Mucosa of descending colon (tissue), 3 donors: ENCODE measurements at regions not wholly inside any gene's neighbourhood (a gene's known extent, or its start where the extent isn't known, plus 50 kb on each side); places are given as distances from the start of the nearest gene placed in this dataset.

ENCODE experiments used
- ATAC-seq: fragments of 200-7000 bp; cut with Tn5 transposase; one replicate; pipeline ENCODE4 v1.9.1; 2020; ENCODE audit warnings: mild to moderate bottlenecking, moderate library complexity
- DNase-seq, 3 donors: peaks; one replicate each; pipeline ENCODE4 v3.0.0-alpha.2; 2020
- H3K36me3 ChIP-seq: fragments of 200-600 bp; one replicate; pipeline ENCODE4 v1.8.0; 2021; ENCODE audit warnings: low read depth, mild to moderate bottlenecking
- H3K4me1 ChIP-seq: fragments of 200-600 bp; one replicate; pipeline ENCODE4 v1.8.0; 2021; ENCODE audit warnings: low read depth, mild to moderate bottlenecking
- H3K4me3 ChIP-seq: fragments of 200-600 bp; one replicate; pipeline ENCODE4 v1.8.0; 2021; ENCODE audit warnings: mild to moderate bottlenecking
- H3K9me3 ChIP-seq: fragments of 200-600 bp; one replicate; pipeline ENCODE4 v1.8.0; 2021; ENCODE audit warnings: mild to moderate bottlenecking
- intact Hi-C, 2 donors: fragments of 100-400 bp; cut with DNase I in 1 of 2; cut with micrococcal nuclease in 1 of 2; formaldehyde crosslinking; loops; one replicate each; pipeline versions ENCODE4 v1.11.0 to v1.11.1; 2022; cut with DNase I, micrococcal nuclease
- TF ChIP-seq, protein P1 (sequence below): fragments of 200-600 bp; IDR thresholded peaks from one replicate; pipeline ENCODE4 v1.8.0; 2022; ENCODE audit warnings: antibody characterized with exemption, mild to moderate bottlenecking
- donor health status: DM: no; HTN: no; CAD: no; lungs with moderate emphysema.
- donor health status: DM: no; HTN: no; CAD: no.
- donor health status: DM: no; HTN: yes; CAD: no.

DNA sequence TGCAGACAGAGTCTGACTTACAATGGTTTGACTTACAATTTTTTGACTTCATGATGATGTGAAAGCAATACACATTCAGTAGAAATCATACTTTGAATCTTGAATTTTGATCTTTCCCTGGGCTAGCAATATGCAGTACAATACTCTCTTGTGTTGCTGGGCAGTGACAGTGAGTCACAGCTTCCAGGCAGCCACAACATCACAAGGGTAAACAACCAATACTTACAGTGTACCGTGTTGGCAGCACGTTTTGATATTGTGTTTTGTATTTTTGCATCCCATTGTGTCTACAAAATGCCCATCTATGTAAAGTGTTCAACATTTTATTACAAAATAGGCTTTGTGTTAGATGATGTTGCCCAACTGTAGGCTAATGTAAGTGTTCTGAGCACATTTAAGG lies 150.9 kb downstream of the NTMT2 start:
- no peaks in the 10 kb centered on the region for H3K9me3 ChIP-seq
- TF ChIP-seq, protein P1, sequence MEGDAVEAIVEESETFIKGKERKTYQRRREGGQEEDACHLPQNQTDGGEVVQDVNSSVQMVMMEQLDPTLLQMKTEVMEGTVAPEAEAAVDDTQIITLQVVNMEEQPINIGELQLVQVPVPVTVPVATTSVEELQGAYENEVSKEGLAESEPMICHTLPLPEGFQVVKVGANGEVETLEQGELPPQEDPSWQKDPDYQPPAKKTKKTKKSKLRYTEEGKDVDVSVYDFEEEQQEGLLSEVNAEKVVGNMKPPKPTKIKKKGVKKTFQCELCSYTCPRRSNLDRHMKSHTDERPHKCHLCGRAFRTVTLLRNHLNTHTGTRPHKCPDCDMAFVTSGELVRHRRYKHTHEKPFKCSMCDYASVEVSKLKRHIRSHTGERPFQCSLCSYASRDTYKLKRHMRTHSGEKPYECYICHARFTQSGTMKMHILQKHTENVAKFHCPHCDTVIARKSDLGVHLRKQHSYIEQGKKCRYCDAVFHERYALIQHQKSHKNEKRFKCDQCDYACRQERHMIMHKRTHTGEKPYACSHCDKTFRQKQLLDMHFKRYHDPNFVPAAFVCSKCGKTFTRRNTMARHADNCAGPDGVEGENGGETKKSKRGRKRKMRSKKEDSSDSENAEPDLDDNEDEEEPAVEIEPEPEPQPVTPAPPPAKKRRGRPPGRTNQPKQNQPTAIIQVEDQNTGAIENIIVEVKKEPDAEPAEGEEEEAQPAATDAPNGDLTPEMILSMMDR = no peak
- H3K36me3 ChIP-seq = no peaks in the 10 kb centered on the region
- no peak overlapping the region for H3K4me3 ChIP-seq
- no peaks in the 10 kb centered on the region for H3K4me1 ChIP-seq
- intact Hi-C loops = no loop called here
- ATAC-seq (no peak), DNase-seq (no peak)

DNA sequence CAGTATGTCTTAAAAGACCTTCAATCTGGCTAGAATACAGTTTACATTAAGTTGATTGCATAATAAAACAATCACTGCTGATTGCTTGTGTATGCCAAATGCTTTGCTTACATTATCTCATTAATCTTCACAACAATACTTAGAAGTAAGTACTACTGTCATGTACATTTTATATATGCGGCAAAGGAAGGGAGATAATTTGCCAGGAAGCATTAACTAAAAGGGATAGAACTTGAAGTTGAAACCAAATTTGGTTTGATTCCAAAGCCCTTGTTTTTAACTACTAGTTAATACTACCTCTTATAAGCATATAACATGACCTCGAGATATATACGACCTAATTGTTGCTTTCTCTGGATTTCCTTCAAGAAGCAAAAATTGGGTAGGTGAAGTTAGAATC lies 155.8 kb downstream of the NTMT2 start:
- DNase-seq (no peak), ATAC-seq (no peak)
- Histone ChIP-seq H3K4me3 (no peak overlapping the region), H3K4me1 (no peaks in the 10 kb centered on the region), H3K36me3 (no peaks in the 10 kb centered on the region), H3K9me3 (no peaks in the 10 kb centered on the region)
- TF ChIP-seq, protein P1 = no peak
- intact Hi-C loops = no loop called here

- TF ChIP-seq, protein P1 = no peak
- ATAC-seq = no peak
- intact Hi-C loops = no loop called here
- H3K4me3 ChIP-seq = no peak overlapping the region
- no peak for DNase-seq
- H3K4me1 ChIP-seq = no peaks in the 10 kb centered on the region
- H3K36me3 ChIP-seq = no peaks in the 10 kb centered on the region
- H3K9me3 ChIP-seq = no peaks in the 10 kb centered on the region
Measured at GRCh38 chr1:170303034-170303433, 157.3 kb downstream of the NTMT2 start.

GRCh38 chr1:170305777-170306512 lies 160.2 kb downstream of the NTMT2 start:
- TF ChIP-seq, protein P1 = no peak
- intact Hi-C loops = no loop called here
- no peak for ATAC-seq

GRCh38 chr1:170306513-170306910 lies 160.8 kb downstream of the NTMT2 start:
- H3K36me3 ChIP-seq = no peaks in the 10 kb centered on the region
- no peaks in the 10 kb centered on the region for H3K4me1 ChIP-seq
- intact Hi-C loops = no loop called here
- TF ChIP-seq, protein P1 = no peak
- no peak overlapping the region for H3K4me3 ChIP-seq
- H3K9me3 ChIP-seq = no peaks in the 10 kb centered on the region
- DNase-seq (no peak), ATAC-seq (no peak)

More at GRCh38 chr1:170305777-170306512, 160.2 kb downstream of the NTMT2 start:
- H3K36me3 ChIP-seq = no peaks in the 10 kb centered on the region
- H3K4me1 ChIP-seq = no peaks in the 10 kb centered on the region
- H3K4me3 ChIP-seq = no peak overlapping the region
- no peak for DNase-seq
- no peaks in the 10 kb centered on the region for H3K9me3 ChIP-seq

DNA sequence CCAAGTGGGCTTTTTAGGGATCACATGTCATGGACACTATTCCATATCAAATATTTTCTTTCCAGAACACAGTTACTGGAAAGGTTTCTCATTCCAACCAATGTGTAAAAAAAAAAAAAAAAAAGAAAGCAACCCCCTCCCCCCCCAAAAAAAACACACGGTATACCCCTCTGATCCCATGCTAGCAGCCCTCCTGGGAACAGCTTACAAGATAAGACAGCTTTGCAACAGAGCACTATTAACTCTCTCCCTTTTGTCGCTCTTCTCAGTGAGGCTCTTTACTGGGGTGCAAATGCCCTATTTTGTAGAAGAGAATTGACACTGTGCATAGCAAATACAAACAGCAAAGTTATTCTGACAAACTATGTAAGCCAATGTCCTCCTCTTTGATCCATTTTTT lies 161.2 kb downstream of the NTMT2 start:
- no peak for DNase-seq
- intact Hi-C loops = no loop called here
- Histone ChIP-seq H3K4me1 (no peaks in the 10 kb centered on the region), H3K4me3 (no peak overlapping the region), H3K9me3 (no peaks in the 10 kb centered on the region), H3K36me3 (no peaks in the 10 kb centered on the region)
- TF ChIP-seq, protein P1 = no peak
- ATAC-seq = no peak
